ENCODE measurements at regions not wholly inside any gene's neighbourhood (a gene's known extent, or its start where the extent isn't known, plus 50 kb on each side); places are given as distances from the start of the nearest gene placed in this dataset.
A peak's percentile ranks its signal among the peaks of the same experiment; 100 is the strongest.
"Not testable (repeated sequence)": the region's sequence is repeated elsewhere in the genome, so short reads cannot be mapped to it uniquely, and the experiment has no call there.

DNA sequence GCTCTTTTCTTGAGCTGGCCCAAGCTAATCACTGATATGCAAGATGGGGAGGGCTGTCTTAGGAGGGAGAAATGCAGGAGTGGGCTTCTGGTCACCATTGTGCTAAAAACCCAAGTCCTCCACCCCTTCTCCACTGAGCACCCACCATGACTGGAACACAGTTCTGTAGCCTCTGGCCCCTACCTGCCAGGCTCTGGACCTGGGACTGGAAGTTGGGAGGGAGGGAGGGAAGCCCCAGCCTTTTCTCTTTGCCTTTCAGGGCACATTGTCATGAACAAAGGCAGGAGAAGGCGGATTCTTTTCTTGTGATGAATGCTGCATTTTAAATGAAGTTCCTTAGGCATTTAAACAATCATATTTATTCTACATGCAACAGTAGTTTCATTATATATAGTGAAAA, 559.1 kb upstream of the TRPC7 start:
- DNase-seq = no peak

DNA sequence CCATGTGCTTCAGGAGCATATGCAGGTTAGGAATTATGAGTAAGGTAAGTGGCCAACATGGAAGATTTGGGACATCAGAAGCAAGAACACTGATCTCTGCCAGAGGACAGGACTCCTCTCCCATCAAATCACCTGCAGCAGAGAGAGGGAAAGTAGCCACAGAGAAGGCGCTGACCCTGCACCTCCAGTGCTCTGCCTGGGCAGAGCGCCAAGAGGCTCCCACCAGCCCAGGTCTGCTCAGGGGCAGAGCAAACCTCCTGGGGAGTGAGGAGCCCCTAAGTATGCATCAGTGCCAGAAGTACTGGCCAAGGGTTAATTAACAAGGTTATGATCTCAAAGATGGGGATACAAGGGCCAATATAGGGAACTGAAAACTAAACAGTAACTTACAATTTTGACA, 545.3 kb upstream of the TRPC7 start:
- DNase-seq = no peak

DNA sequence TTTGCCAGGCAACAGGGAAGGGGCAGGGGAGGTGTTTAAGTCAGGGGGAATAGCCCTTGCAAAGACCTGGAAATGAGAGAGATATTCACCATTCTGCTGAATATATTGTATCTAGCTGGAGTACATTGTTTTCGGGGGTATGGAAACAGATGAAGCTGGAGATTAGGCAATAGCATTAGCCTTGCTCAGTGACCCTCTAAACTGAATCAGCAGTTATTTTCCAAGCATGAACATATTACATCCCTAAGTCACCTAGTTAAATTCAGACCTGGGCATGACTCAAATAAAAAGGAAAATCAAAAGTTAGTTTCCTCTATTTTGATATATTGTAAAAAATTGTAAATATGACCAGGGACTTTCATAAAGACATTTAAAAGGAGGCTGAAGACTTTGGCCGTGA, 544.6 kb upstream of the TRPC7 start:
- peak; percentile 13 for DNase-seq

DNA sequence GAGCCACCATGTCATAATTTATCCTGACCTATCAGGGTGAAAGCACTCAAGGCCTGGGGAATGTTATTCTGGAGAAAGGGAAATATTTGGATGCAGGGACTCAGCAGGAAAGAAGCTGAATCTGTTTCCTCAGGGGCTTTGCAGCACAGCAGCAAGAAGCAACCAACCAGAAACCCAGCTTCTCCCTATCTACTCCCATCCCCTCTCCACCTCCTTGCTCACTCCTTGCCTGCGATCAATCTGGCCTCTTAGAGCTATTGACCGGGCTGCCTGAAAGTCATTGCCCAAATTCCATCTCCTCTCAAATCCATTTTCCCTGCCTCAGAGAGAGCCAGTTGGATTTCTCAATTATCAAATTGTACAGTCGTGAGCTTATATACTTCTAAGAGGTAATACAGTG, 542.0 kb upstream of the TRPC7 start:
- no peak for DNase-seq

DNA sequence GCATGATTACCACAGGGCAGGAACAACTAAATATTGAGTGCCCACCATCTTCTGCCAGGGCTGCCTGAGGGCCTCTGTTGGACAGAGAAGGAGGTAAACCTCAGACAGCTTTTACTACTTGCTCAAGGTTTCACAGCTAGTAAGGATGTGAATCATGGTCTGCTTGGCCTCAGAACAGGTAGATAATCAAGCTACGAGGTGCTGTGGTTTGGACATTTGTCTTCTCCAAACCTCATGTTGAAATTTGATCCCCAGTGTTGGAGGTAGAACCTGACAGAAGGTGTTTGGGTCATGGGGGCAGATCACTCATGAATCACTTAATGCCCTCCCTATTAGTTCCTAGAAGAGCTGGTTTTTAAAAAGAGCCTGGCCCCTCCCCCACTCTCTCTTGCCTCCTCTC, 541.2 kb upstream of the TRPC7 start:
- DNase-seq = no peak

DNA sequence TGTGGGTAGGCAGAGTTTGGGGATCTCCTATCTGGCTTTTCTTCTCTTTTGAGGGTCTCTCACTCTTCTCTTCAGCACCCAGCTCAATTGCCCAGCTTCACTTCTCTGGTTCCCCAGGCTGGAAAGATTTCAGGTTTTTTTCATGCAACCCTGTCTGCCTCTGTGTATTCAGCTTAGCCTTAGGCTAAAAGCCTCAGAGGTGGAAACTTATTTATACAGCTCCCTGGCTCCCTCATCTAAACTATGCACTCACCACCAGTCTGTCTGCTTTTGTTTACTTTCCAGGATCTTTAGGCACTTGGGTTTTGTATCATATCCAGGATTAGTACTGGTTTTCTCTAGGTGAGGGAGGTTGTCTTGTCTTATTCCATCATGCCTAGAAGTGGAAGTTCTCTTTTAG, 540.2 kb upstream of the TRPC7 start:
- no peak for DNase-seq

DNA sequence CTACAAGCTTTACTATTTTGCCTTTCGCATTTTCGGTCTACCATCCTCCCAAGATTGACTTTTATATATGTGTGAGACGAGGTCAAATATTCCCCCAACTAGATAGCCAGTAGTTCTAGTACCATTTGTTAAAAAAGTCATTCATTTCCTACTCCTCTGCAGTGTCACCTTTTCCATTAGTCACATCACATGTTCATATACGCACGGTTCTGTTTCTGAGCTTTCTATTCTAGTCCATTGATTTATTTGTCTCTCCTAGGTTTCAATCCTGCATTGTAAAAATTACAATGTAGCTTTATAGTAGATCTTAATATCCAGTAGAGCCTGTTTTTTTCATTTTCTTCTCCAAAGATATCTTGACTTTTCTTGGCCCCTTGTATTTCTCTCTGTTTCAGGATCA, 528.7 kb upstream of the TRPC7 start:
- no peak for DNase-seq

DNA sequence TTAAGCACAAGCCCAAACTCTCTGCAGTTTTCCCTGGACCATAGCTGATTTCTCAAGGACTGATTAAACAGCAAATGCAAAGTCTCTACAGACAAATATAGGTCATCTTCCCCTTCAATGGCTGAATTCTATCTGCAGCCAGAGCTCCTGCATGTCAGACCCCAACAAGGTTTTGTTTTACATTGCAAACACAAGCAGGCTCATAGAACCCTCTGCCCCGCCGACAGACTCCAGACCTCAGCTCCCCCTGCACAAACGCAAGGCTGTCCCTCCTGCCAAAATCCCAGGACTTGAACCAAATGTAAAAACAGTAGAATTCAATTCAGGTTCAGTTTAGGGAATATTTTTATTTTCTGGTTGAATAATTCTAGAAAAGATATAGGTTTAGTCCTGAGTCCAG, 526.7 kb upstream of the TRPC7 start:
- no peak for DNase-seq

DNA sequence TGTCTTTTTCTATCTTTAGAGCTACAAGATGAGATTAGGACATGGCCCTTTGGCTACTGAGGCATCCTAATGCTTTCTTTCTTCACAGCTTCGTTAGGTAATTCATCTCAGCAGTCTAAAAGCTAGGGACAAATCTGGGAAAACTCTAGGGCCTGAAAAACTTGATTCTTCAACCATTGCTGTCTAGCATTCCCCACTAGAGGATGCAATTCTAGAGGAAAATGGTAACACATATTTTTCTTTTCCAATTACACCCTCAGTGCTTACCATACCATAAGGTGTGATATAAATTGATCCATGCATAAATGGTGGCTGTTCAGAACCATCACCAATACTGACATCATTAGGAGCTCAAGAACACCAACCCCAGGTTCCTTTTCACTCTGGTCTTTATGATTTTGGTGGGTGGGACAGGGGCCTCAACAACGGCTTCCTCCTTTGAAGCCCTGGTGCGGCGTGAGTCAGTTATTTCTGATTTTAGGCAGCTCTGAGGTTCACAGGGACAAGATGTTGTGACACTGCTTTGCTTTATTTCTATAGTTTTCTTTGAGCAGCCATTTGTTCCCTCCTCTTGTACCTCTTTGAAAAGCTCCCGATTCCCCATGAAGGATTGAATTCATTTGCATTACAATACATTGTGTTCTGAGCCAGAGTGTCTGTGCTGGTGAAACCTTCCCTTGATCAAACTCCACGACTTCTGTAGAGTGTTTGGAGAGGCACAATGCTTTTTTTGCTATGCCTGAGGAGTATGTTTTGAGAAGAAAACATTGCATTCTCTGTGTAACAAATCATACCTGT, 526.0 kb upstream of the TRPC7 start:
- DNase-seq = no peak

DNA sequence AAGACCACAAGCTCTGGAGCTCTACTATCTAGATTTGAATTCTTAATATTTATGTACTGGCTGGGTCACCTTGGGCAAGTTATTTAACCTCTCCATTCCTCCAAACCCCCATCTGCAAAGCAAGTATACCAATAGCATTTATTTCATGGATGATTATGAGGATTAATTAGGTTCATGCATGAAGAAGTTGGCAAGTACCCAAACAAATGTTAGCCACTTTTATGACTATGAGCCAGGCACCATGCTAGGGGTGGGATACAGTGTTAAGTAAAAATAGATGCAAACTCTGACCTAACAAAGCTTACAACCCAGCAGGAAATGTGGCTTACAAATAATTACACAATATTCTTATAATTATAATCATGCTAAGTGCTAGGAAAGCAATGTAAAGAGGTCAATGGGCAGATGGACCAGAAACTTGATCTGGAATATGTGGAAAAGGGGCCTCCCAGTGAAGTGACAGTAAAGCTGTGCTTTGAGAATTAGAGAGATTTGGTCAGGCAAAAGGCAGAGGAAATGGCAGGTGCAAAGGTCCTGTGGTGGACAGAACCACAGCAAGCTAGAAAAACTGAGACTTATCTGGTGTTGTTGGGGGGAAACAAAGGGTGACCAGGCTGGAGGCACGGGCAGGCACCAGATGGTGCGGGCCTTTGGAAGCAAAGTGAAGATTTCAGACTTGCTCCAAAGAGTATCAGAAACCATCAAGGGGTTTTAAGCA, 525.2 kb upstream of the TRPC7 start:
- no peak for DNase-seq

DNA sequence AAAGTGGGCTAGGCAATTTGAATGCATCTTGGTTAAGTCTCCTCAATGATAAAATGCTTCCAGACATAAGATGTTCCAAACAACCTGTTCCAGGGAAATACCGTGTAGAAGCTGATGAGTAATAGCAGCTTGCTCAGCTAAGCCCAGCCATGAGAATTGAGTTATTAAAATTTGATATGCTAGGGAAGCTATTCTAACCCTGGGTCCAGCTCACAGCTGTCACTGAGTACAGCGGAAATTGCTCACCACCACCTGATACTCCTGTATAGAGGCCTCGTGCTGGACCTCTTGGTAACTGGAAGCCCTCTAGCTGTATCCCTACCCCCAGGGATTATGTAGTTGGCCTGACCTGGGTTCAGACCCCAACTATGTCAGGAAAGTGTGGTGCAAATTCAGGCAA, 521.3 kb upstream of the TRPC7 start:
- DNase-seq = no peak

DNA sequence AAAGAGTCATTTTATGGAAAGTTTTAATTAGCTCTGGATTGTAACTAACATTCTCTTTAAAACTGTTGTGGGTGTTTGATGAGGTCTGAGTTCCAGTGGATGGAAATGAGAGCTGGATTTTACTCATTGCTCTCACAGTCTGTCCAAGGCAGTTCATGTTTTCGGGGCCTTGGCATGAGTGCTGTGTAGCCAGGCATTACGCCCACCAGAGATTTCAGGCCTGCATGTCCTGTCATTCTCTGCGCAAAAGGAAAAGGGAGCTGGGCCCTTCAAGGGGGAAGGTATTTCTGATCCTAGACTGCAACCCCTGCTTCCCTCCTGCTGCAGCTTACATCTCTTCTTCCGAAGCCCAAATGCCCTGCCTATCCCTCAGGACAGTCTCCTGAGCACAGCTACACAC, 499.6 kb upstream of the TRPC7 start:
- DNase-seq = no peak

DNA sequence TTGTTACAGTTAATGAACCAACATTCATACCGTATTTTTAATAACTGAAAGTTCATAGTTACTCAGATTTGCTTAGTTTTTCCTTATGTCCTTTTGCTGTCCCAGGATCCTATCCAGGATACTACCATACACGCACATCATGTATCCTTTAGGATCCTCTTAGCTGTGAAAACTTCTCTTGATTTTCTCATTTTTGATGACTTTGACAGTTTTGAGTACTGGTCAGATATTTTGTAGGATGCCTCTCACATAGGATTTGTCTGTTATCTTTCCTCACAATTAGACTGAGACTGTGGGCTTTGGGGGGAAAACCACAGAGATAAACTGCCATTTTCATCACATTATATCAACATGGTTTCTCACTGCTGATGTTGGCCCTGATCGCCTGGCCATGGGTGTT, 491.3 kb upstream of the TRPC7 start:
- DNase-seq = no peak

DNA sequence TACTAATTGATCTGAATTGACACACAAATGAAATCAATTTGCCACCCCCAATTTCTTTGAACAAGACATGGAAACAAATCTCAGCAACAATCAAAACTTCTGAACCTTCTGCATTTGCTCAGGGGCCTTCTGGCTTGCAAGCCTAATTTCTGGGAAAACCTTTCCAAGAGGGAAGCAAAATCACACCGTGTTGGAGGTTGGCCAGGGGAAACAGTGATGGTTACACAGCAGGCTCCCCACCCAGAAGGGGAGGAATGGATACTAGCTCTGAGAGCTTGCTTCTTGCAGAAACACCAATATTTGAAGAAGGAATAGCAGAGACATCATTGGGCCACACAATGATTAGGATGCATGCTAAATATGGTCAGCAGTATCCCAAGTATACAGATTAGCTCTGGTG, 488.6 kb upstream of the TRPC7 start:
- no peak for DNase-seq

DNA sequence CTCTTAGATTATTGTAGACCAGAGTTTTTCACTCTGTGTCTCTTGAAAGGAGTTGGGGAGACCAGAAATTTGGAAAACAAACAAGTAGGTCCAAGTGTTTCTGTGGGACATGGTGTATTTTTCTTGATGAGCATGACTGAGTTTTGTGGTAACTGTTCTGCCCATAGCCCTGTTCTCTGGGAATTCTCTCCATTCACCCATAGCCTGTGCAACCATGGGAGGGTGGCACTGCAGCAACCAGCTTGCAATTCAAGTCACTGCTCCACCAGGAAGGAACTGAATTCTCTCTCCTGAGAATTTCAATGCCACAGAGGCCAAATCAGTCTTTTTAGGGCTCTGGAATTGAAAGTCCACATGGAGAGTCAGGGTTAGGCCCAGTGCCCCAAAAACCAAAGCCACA, 475.3 kb upstream of the TRPC7 start:
- peak; percentile 15 for DNase-seq

DNA sequence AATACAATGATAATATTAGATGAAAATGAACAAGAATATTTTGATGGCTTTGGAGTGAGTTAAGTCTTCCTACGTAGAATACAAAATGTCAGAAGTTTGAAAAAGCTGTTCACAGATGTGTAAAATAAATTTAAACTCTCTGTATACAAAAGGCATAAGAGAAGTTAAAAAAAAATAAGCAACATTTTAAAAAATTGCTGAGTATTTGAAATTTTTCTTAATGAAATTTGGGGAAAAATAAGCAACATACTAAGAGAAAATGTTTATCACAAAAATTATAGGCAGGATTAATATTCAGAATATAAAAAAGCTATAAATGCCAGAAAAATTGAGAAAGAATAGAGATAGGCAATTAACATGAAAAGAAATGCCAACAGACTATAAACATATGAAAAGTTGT, 470.7 kb upstream of the TRPC7 start:
- no peak for DNase-seq

DNA sequence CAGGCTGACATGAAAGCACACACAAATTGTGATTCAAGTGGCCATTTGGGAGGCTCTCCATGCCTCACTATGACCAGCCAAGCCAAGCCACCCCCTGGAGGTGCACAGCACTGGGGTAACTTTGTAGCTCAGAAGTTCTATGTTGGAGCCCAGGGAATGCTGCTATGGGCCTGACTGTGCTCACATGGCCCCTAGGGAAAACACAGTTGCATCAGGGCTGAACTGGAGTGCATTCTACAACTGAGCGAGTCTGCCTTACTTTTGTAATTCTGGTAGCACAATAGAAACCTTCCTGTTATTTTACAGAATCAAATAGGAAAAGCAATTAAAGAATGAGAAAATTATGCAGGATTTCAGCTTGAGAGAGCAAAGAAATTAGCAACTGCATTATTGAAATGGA, 455.5 kb upstream of the TRPC7 start:
- DNase-seq = no peak

DNA sequence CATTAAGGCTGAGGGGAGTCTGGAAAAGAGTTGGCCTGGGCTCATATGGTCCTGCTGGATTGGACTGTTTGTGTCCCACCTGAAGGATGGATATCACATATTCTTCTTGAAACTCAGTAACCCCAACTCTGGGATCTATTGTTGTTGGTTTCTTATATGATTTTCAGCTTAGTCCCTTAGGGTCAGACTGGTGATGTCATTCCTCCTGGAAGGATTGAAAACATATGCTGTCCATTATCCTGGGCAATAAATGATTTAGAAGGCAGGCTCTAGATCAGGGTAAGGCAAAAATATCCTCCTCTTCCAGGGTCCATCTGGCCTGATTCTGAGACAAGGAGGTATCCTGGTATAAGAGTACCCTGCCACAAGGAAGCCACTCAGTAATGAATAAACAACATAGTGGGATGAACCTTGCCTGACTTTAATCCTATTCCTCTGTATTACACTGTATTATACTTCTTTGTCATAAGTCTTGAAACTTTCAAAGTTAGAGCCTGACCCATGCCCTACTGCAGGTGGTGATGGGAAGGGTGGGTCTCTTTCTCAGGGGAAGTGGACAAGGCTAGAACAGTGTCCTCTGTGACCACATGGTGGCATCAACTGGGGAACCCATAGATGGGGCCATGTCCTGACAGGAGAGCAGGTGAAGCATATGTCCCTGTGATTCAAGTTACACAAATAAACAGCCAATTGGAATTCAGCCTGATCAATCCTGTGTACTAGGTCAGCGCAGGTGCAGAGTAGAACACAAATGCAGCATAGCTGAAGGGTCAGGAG, 454.4 kb upstream of the TRPC7 start:
- no peak for DNase-seq

DNA sequence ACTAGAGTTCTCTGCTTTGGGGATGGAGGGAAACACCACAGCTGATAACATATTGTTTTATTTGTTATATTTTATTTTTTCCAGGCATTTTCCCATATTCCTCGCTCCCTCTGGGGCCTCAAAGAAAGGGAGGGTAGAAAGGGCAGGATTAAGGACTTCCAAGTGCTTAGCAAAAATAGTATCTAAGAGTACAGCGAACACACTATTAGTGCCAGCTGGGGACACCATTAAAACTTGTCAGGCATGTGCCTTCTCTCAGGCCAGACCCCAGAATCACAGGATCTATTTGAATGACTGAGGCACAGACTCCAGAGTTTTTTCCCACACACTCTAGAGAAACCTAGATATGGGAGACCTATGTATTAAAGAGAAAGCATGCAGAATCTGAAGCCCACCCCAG, 451.0 kb upstream of the TRPC7 start:
- DNase-seq = no peak

DNA sequence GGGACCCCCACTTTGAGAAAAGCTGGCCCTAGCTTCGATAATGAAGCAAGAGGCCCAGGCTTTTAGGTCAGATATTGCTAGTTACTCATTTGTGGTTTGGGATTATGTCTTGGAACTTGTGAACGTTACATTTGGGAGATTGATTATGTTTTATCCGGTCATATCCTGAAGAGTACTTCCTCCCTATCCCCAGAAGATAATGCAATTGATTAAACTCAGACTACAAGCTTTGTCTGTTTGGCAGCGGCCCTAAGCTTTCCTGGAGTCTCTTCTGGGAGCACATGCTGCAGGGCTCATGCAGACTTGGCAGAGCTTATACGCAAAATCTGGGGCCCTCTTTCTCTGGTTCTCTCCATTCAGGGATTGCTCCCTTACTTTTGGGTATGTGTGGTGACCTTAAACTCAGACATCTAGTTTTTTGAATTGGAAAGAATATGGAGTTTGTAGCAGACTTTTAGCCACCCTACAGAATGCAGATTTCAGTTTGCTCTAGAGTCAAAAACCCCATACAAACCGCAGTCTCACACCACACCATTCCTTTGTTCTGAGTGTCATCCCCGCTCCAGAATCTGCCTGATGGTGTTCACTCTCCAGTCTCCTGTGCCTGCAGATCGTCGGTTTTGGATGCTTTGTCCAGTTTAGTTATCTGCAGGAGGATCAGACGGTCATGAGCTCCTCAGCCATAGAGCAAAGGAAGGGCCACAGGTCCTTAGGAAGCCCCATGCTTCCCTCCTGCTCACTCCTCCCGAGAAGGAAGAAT, 449.5 kb upstream of the TRPC7 start:
- DNase-seq = no peak

DNA sequence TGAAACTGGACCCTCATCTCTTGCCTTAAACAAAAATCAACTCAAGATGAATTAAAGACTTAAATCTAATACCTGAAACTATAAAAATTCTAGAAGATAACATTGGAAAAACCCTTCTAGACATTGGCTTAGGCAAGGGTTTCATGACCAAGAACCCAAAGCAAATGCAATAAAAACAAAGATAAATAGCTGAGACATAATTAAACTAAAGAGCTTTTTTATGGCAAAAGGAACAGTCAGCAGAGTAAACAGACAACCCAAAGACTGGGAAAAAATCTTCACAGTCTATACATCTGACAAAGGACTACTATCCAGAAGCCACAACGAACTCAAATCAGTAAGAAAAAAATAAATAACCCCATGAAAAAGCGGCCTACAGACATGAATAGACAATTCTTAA, 446.9 kb upstream of the TRPC7 start:
- not testable (repeated sequence) for DNase-seq

DNA sequence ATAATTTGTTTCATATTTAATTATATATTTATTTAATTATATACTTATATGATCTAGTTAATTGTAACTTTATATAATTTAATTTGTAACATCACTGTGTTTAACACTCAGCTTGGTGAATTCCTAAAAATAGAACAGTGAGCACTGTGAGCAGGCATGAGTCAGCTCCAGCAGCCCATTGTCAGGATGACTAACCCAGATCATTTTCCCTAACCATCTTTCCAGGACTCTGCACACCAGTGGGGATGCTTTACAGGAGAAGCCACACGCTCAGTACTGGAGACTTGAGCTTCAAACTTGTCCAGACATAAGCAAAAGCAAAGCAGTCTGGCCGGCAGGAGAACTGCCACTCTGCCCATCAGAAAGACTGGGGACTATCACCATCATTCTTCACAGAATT, 446.2 kb upstream of the TRPC7 start:
- peak; percentile 75 for DNase-seq

DNA sequence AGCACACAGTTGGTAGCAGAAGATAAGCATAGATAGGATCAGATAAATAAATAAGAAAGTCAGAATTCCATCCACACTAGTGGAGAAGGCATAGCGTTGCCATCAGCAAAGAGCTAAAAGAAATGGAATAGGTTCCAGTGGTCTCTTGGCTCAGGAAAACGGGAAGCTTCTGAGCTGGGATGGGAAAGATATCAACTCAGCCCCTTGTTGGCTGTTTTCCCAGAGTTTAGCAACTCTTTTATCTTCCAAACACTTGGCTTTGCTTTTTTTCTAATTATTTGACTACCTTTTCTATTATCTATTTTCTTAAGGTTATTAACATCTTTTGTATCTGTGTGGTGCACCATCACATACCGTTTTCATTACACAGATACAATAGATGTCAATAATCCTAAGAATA, 445.7 kb upstream of the TRPC7 start:
- DNase-seq = no peak
